ENCODE measurements at regions not wholly inside any gene's neighbourhood (a gene's known extent, or its start where the extent isn't known, plus 50 kb on each side); places are given as distances from the start of the nearest gene placed in this dataset.

DNA sequence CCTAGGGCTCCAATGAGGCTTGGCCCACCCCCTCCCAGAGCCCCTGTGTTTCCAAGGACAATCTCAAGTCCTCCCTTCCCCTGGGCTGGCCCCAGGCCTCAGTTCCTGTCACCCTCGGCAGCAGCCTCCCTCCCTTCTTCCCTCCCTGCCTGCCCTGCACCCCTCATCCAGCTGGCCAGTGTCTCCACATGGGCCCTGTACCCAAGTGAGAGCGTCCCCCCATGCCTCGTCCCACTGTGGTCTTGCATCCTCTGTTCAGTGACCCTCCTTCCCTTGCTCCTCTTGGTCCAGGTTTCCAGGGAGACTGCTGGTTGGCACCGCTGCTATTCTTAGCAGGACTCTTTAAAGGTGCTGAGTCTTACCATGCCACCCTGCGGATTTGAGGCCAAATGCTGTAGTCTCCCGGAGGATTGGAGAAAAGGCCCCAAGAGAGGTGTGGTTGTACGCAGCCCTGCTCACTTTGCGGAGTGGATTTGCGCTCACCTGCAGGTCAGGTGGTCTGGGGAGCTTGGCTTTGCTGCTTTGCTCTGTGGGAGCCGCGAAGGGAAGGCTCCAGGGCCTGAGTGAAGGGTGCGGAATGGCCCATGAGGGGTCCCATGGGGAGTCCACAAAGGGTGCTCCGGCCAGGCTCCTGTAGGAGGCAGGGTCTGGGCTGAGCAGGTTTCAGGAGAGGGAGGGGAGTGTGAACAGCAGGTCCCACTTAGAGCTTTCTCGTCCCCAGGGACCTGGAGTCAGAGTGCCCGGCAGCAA, 519.2 kb downstream of the TCERG1L start:
- POLR2A ChIA-PET: no interaction called here
- CTCF ChIA-PET: no interaction called here

DNA sequence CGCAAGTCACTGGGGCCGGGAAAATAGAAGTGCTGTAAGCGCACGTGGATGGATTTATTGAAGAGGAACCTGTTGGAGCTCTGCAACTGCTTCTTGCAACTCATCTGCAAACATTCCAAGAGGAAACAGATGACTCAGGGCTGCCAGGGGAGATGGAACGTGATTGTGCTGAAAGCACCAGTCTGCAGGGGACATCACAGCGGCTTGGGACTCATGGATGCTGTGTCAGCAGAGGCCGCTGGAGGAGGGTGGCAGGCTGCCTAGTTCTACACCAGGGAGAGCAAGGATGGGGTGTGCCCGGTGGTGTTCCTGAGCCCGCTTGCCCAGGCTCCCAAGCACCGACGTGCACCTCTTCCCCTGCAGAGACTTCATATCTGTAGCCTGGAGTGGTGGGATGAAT, 515.7 kb downstream of the TCERG1L start:
- ChIA-PET CTCF (no interaction called here), POLR2A (no interaction called here)

DNA sequence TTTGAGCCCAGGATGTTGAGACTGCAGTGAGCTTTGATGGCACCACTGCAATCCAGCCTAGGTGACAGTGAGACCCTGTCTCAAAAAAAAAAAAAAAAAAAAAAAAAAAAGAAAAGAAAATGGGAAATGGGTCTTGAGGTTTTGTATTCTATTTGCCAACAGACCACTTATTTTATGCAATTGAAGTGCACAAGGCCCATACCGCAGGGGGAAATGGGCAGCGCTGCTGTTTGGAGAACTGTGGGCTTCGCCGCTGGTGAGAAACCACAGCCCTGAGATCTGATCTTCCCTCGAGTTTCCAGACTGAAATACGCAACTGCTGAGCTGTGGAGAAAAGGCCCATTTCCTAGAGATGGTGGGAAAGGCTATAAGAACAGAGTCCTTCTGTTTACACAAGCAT, 512.0 kb downstream of the TCERG1L start:
- CTCF ChIA-PET: no interaction called here
- POLR2A ChIA-PET: no interaction called here

DNA sequence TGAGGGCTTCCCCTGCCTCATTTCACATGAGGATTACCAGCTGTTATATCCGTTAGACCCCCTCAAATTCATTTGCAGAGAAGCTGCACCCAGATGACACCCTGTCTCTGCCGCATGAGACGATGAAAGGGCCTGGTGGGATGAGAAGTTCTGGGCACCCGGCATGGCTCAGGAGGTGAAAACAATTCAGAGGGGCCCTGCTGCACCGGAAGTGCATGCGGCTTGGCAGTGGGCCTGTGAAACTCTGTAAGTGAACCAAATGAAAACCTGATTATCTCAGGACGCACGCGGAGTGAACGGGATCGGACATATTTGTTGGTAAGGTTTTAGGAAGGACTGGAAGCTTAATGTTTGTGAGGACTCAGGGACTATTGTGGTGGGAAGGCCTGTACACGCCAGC, 511.2 kb downstream of the TCERG1L start:
- CTCF ChIA-PET: no interaction called here
- POLR2A ChIA-PET: no interaction called here

DNA sequence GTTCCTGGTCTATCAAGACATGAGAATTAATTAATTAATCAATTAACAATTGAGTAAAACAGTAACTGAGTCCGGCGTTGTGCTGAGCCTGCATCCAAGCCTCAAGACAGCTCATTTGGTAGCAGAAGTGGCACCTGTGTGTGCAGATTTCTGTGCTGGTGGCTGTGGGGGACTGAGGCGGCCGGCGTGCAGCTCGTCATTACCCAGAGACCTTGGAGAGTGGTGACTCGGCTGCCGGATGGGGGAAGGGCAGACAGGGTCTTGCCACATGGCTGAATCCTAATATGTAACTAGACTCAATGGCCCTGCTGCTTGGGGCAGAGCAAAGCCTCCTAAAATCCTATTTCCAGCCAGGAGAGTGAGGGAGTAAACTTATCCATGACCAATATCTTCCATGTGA, 510.2 kb downstream of the TCERG1L start:
- ChIA-PET POLR2A (no interaction called here), CTCF (no interaction called here)

DNA sequence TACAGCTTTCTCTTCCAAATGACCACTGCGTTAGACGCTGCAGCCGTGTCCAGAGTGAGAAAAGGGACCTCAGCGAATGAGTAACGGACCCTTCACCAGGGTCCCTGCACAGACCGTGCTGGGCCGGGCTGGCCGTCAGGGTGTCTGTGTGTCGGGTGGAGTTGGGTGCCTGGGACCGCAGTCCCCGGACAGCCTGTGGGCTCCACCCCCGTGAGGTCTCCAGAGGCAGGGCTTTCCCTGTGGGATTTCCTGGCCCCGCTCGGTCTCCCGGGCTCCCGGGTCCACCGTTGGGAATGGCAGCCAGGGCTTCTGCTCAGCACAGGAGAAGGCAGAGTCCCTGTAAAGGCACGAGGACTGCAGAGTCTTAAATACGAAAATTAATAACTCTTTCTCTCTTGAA, 509.7 kb downstream of the TCERG1L start:
- ChIA-PET POLR2A (no interaction called here), CTCF (no interaction called here)

DNA sequence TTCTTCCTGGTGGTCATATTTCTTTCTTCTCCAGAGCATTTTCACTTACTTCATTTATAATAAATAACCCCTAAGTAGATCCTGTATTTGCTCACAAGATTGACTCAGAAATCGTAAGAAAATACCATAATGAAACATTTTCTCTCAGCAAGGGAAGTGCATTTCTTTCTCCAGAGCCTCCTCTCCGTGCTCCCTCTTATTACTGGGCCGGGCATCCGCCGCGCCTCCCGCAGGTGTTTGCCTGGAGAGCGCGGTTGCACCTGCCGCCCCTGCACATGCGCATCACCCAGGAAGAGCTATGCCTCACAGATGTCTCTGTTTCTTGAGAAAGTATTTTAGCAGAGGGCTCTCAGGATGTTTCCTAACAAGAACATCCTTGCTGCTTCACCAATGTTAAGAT, 509.2 kb downstream of the TCERG1L start:
- CTCF ChIA-PET: no interaction called here

DNA sequence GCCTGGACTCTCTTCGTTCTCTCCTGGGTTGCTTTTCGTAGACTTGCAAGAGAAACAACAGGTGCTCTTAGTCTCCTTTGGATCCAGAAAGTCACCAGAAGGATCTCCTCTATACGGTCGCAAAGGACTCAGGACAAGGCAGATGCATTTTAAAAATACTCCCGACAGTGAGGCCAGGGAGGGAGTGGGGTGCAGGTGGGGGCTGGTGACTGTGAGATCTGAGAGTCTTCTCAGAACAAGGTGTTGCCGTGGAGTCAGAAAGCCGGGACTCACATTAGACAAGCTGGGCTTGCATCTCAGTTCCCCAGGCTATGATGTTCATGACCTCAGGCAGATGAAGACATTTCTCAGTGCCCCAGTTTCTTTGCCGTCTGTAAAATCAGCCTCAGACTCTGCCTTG, 507.2 kb downstream of the TCERG1L start:
- ChIA-PET CTCF (no interaction called here), POLR2A (no interaction called here)

More for the DNA sequence above, 509.2 kb downstream of the TCERG1L start:
- POLR2A ChIA-PET: no interaction called here

DNA sequence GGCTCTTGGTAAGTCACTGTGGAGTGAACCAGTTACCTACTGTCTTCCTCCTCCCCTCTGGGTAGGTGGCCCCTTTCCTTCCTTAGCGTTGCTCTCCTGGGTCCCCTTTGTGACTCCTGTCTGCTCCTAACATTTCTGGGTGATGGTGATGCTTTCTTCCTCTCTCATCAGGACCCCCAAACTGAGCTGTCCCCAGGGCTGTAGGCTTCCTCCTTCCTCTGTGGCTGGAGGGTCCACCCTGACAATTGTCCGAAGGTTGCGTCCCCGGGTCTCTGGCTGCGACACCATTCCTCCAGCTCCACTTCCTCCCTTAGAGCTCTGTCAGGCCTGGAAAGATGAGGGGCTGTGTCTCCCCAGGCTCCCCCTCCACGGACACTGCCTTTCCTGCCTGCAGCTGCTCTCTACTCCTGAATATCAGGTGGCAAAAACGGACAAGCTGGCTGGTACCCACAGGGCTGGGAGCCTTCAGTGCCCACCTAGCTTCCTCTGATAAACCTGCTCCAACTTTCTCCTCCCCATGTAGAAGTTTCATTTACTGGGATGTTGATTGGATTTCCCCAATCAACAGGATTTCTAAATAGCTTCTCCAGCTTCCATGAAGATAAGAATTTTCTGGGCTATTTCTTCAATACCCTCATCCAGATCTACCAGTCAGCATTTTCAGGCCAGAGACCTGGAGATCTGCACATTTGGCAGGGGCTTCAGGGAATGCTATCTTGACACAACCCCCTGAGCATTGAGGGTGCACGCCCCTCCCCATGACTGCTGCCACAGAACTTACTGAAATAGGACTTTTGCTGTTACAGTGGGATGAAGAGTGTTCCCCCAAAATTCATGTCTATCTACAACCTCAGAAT, 506.5 kb downstream of the TCERG1L start:
- POLR2A ChIA-PET: no interaction called here

DNA sequence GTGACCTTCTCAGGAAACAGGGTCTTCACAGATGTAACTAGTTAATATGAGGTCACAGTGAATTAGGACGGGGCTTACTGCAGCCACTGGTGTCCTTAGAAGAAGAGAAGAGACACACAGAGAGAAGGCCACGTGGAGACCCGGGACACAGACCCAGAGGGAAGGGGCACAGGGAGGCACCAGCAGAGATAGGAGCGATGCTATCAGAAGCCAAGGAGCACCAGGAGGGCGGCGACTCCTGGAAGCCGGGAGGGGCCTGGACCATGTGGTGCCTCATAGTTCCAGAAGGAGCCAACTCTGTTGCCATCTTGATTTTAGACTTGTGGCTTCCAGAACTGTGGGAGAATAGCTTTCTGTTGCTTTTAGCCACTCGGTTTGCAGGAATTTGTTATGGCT, 505.9 kb downstream of the TCERG1L start:
- ChIA-PET CTCF (no interaction called here), POLR2A (no interaction called here)

More for the DNA sequence above, 506.5 kb downstream of the TCERG1L start:
- CTCF ChIA-PET: no interaction called here

DNA sequence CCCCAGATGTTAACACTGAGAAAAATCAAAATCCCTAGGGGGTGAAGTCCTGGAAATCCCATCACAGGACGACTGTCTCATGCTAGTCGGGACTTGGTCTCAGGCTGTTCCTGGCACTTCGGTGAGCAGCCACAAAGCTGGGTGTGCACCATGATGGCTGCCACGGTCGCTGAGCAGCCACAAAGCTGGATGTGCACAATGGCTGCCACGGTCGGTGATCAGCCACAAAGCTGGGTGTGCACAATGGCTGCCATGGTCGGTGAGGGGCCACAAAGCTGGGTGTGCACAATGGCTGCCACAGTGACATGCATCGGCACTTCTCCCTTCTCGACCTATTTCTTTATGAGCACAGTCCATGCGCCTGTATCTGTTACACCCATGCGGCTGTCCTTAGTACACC, 505.1 kb downstream of the TCERG1L start:
- CTCF ChIA-PET: no interaction called here
- POLR2A ChIA-PET: no interaction called here

DNA sequence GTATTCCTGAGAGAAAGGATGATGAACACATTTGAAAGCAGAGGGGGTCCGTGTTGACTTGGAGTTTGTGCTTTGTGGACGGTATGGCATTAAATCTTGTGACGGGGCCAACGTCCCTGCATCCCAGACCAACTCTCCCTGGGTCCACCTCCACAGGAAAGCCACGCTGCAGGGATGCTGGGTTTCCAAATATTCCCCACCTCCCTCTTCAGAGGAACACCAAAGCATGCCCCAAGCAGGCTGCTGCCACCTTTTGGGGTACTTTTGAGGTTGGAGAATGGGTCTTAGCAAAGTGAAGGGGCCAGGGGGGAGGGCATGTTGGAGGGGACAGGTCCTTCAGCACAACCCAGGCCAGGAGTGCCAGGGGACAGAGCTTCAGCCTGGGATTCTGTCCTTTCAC, 504.4 kb downstream of the TCERG1L start:
- CTCF ChIA-PET: no interaction called here
- POLR2A ChIA-PET: no interaction called here

DNA sequence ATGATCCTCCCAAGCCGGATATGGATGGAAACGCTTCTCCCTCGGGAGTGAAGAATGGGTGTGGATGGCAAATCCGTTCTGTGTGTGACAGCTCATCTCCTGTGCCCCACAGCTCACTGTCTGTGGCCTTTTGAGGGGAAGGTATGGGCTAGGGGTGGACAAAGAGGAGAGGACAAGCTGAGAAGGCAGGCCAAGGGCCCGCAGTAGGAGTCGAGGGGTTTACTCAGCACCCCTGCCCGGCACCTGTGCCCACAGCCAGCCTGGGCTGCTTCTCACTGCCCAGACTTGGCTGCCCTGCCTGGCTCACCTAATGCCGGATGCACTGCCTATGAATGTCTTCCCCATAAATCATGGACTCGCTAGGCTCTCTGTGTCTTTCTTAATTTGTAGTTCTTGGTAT, 503.8 kb downstream of the TCERG1L start:
- ChIA-PET POLR2A (no interaction called here), CTCF (no interaction called here)

DNA sequence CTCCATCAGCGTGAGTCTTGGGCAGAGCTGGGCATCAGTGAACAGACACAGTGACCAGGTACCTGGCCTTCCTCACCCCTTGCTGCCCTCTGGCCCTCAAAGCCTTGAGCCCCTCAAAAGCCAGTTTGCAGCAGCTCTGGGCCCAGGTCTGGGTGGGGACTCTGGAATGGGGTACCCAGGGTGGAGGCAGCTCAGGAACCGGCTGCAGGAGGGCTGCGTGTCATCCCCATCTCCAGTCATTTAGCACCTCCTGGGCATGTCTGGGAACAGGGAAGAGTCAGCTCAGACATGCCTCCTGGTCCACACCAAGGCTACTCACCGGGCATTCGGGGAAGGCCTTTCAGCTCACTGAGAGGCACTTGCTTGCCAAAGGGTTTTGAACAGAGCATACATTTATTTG, 503.3 kb downstream of the TCERG1L start:
- ChIA-PET CTCF (no interaction called here), POLR2A (no interaction called here)

DNA sequence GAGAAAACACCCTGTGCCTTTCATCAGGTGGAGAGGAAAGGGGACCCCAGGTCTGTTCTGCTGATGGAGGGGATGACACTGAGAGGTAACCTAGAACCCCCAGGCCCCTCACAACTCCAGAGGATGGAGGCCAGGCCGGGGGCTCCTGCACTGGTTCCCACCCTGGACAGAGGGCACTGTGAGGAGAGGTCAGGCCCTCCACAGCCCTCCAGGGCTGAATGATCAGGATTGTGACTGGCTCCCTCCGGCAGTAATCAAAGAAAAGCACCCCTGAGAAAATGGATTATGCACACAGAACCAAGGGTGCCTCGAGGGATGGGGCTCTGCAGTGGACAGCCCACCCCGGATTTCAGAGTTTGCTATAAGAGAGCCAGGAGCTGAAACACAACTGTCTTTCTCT, 502.8 kb downstream of the TCERG1L start:
- ChIA-PET CTCF (no interaction called here), POLR2A (no interaction called here)

DNA sequence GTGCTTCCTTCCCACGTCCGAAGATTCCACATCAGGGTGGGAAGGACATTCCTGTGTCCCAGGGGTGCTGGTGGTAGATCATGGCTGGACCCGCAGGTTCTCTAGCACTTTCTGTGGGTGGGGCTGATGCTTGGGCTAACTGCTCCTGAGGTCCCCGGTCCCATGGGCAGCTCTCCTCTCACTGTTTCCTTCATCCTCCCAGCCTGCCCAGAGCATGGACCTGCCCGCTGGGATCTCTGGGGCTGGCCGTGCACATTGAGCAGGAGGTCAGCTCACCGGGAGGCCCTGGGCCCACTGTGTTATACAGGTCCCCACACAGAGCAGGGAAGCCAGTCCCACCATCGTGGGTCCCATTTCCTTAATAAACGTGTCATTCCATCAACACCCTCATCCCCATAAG, 502.3 kb downstream of the TCERG1L start:
- POLR2A ChIA-PET: no interaction called here
- CTCF ChIA-PET: no interaction called here

DNA sequence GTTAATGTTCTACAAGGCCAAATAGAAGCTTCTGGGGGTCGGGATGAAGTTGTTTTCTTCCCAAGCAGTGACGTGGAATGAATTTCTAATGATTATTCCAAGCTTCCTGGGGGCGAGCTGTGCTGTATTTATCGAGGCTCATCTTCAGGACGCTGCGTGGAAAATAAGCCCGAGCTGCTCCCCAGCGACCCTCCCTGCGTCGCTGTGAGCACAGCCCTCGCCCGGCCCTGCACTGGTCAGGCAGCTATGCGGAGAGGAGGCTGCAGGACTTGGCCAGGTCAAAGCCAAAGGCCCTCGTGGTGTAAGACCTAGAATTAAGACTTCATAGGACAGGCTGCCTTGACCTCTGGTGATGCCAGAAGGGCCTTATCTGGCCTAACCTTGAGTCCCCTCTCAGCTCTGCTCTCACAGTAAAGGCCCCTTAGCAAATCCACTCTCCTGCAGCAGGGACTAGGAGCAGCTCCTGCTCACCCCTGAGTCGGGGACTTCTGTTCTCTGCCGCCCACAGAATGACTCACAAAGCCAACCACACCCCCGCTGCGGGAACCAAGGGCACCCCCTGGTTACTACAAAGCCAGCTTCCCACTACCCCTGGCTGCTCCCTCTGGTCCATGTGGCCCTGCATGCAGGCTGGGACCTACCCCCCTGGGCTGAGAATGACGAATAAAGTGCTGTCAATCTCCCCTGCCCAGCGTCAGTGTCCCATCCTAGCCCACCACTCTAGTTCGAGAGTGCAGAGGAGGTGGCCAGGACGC, 501.6 kb downstream of the TCERG1L start:
- CTCF ChIA-PET: no interaction called here
- POLR2A ChIA-PET: no interaction called here

DNA sequence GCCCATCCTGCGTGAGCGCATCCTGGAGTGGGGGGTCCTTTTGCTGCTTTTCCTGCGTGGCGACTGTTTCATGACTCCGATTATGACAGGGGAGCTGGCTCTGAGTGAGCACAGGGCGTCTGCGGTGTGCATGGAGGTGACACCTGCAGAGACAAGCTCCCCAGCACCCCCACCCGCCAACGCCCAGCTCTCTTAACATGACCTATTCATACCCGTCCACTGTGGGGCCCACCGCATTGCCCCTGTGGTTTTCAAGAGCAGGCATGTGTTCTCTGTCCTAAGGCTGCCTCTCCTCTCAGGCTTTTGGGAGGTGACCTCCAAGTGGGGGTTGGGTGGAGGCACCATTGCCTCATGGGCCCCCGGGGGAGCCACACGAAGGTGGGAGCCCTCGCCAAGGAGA, 500.7 kb downstream of the TCERG1L start:
- ChIA-PET CTCF (no interaction called here), POLR2A (no interaction called here)

DNA sequence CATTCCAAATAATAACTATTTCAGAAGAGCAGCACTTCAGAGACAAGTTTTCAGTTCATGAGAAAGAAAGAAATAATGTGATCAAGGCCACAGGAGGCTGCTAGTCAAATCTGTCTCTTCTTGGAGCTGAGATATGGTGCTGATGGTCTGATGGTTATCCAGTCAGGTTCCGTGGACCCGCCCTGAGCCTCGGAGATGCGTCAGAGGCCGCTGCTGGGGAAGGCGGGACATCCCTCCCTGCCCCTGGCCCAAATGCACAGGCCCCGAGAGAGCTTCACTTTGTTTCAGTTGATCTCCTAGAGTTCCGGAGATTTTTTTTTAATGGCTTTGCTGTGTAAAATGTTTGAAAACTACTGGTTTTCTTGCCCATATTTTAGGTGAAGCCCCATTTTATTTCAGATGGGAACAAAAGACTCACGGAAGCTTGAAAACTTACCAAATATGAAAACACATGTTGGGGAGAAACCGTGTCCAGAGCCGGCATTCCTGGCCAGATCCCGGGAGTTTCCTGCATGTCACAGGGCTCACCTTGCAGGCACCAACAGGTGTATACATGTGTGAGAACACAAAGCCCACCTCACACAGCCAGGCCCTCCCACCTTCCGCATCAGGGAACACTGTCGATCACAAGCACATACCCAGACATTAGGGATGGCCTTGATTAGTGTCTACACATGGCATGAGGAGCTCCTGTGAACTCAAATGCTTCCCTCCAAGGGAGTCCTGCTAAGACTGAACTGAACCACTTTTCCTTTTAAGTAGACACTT, 499.0 kb downstream of the TCERG1L start:
- POLR2A ChIA-PET: no interaction called here
- CTCF ChIA-PET: no interaction called here

DNA sequence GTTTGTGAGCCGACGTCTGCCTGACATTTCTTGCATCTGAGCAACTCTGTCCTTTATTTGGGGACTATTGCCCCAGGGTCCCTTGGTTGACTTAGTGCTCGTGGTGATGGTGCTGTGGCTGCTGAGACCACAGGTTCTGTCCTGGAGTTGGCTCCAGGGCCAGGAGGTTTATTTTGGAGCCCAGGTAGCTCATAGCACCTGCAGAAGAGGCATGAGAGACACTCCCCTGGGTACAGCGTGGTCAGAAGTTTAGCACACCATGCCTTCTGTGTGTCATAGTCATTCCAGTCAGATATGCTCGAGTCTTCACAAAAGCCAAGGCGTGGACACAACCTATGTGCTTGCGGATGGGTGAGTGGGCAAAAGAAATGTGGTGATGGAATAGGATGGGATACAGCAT, 496.9 kb downstream of the TCERG1L start:
- ChIA-PET CTCF (no interaction called here), POLR2A (no interaction called here)

Measured in activated CD8-positive, alpha-beta memory T cell treated with anti-CD3 and anti-CD28 coated beads for 36 hours (primary cell).